GM21786 (cell line): ENCODE measurements at regions not wholly inside any gene's neighbourhood (a gene's known extent, or its start where the extent isn't known, plus 50 kb on each side); places are given as distances from the start of the nearest gene placed in this dataset.

Experiments
- ATAC-seq: cut with Tn5 transposase; IDR thresholded peaks from one replicate; pipeline ENCODE4 v1.9.1; 2021; ENCODE audit not compliant: unreplicated experiment

DNA sequence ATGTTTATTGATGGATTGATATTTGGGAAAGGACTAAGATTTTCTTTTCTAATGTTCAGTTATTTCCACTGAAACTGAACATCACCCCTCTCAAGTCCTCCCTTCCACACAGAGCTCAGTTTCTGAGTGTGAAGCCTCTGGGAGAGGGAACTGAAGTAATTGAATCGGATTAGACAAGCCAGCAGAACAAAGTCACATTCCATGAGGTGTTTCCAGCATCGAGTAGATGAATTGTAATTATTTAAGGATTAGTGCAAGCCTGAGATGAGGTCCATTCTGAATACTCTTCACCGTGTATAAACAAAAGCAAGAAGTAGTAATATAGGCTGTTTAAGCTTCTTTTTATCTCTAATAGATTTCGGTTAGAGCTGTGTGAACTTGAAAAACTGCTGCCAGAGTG lies 2060.5 kb downstream of the MAT2B start:
- ATAC-seq = no peak

DNA sequence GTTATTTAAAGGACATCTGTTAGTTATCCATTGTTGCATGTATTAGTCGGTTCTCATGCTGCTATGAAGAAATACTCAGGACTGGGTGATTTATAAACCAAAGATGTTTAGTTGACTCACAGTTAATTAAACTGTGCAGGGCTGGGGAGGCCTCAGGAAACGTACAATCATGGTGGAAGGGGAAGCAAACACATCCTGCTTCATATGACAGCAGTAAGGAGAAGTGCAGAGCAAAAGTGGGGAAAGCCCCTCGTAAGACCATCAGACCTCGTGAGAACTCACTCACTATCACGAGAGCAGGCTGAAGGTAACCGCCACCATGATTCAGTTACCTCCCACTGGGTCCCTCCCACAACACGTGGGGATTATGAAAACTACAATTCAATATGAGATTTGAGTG lies 2064.1 kb downstream of the MAT2B start:
- ATAC-seq = no peak

DNA sequence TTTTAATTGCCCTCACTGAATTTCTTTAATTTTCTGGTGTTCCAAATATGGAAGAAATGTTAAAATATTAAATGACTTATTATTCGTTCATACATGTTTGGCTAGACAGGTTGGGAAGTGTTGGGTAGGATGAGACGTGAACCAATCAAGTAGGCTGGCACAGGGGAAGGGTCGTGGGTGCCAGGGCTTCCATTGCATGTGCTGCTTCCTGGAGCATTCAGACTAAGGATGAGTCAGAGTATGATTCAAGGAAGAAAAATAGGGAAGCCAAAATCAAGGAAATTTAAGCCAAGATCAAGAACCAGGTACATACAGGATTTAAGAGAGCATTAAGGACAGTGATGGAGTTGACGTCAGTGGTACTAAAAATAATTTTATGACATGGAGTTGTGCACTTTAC lies 2068.0 kb downstream of the MAT2B start:
- ATAC-seq = no peak

DNA sequence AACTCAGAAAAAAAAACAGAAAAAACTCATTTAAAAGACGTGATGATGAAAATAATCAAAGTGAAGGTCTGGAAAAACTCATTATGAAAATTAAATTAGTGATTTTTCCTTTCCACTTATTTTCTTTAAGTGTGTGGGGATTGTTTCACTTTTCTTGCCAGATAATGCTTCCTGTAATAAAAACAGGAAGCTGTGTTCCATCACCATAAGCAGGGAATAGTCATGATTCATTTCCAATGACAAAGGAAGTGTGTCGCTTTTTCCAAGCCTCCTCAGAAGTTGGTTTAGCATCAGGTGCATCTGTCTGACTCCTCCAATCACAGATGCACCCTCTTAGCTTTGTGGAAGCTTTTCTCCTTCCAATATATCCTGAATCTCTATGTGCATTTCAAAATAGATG lies 2068.7 kb downstream of the MAT2B start:
- no peak for ATAC-seq

DNA sequence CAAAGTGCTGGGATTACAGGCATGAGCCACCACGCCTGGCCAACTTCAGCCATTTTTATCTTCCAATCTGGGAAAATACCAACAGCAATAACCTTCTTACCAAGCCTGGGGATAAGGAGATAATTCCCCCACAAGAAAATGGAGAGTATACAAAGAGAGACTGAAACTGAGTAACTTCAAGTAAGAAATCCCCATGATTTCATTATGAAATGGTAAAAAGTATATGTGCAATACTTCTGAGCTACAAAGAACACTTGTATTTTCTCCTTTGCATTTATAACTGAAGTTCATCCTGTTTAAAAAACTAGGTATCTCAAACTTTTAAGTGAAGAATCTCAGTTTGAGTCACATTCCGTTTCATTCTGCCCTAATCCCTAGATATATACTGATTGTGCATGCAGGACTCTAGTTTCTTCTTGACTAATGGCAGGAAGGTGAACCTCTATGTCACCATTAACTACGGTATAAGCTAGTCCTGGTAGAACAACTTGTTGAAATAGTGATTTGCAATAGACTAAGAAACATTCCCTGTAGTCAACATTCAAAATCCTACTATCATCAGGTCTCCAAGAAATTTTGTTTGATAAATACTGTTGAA lies 2071.4 kb downstream of the MAT2B start:
- ATAC-seq = peak; percentile 54

DNA sequence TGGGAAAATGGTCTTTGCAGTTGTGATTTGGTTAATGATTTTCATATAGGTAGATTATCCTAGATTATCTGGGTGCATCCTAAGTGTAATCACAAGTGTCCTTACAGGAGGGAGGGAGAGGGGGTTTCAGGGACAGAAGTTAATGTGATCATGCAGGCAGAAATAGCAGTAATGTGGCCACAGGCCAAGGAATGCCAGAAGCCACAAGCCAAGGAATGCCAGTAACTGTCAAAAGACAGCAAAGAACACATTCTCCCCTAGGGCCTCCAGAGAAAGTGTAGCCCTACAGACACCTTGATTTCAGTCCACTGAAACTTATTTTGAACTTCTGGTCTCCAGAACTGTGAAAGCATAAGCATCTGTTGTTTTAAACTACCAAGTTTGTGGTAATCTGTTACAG lies 2074.5 kb downstream of the MAT2B start:
- no peak for ATAC-seq

DNA sequence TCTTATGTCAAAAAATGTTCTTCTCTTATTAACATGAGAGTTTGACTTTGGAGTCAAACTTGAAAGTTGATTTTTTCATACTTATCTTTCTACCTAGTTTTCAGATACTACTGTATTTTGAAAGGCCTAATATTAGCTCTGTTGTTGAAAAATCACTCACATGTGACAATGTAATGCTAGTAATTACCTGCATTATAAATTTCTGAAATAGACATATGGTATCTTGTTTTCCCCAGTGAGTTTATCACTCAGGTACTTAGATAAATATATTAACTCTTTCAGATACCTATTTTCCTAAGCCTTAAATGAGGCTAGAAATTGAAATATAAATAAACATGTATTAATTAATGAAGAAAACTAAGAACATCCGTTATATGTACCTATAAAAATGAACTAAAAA lies 2089.3 kb downstream of the MAT2B start:
- no peak for ATAC-seq

DNA sequence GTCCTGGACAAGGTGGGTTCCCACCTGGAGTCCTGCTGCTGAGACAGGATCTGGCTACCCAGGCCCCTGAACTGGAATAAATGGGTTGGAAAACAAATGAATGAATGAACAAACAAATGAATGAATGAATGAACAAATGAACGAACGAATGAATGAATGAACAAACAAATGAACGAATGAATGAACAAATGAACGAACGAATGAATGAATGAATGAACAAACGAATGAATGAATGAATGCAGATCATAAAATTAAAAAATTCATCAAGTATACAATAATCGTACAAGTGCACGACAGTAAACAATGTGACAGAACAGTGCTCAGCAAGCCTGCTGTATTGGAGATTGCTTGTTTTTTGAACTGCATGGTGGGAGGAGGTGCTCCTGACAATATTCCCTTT lies 2097.1 kb downstream of the MAT2B start:
- ATAC-seq = no peak

DNA sequence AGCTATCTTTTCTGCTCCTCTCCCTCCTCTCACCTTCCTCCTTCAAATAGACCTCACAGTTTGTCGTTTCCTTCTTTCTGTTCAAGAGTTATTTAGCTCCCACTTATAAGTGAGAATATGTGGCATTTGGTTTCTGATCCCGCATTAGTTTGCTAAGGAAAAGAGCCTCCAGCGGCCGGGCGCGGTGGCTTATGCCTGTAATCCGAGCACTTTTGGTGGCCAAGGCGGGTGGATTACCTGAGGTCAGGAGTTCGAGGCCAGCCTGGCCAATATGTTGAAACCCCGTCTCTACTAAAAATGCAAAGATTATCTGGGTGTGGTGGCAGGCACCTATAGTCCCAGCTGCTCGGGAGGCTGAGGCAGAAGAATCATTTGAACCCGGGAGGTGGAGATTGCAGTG lies 2101.6 kb downstream of the MAT2B start:
- no peak for ATAC-seq

DNA sequence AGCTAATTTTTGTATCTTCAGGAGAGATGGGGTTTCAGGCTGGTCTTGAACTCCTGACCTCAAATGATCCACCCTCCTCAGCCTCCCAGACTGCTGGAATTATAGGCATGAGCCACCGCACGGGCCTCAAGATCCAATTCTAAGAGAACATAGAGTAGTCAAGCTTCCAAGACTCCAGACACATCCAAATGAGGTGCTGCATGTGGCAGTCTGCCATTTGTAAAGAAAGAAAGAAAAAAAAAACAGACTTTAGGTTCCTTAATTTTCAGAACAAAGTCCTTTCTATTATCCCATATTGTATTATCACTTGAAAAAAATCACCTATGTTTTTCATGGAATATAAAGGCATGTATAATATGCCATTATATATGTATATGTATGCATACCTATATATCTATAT lies 2104.5 kb downstream of the MAT2B start:
- ATAC-seq = no peak

DNA sequence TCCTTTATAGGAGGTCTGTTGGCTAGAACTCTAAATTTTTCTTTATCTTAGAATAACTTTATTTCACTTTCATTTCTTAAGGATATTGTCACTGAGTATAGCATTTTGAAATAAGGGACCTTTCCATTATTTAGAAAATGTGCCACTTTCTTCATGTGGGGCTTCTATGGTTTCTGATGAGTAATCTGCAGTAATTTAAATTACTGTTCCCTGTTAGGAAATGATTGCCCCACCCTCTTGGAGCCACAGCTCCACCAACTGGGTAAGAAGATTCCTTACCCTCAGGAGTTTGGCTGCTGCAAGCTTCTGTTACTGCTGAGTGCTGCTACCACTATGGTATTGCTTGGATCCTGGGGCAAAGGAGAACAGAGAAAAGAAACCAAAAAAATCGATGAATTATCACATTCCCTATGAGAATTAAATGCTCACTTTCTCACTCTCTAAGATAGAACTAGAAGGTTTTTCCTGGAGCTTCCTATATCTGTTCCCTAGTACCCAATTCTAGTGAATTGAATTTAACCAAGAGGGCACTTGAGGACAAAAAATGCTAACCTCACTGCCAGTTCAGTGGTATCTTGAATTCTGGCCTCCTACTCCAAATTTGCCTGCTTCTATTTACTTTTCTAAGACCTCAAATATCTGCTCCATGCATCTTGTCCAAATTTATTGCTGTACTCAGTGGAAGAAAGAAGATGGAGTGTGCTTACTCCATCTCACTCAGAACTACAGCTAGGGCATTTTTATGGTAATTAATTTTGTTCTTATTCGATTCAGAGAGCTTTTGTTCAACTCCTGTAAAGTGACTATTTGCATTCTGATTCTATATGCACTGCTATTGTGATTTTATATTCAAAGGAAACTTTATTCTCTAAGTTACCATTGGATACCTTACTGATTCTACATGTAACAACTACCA lies 2111.3 kb downstream of the MAT2B start:
- no peak for ATAC-seq

DNA sequence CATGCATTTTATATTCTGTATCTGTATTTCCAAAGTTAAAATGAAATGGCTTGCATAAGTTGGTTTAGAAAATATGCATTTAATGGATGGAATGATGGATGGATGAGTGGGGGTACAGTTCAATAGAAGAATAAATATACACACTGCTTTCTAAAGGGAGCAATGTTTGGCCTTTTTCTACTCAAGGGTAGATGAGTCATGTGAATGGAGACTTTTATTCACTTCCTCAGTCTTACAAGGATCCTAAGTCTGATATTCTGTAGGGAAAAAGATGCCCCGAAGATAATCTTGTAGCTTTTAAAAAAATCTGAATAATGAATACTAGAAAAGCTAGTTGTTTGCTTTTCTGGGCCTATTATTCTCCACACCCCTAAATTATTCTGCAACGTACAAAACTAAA lies 2112.1 kb downstream of the MAT2B start:
- ATAC-seq = no peak

DNA sequence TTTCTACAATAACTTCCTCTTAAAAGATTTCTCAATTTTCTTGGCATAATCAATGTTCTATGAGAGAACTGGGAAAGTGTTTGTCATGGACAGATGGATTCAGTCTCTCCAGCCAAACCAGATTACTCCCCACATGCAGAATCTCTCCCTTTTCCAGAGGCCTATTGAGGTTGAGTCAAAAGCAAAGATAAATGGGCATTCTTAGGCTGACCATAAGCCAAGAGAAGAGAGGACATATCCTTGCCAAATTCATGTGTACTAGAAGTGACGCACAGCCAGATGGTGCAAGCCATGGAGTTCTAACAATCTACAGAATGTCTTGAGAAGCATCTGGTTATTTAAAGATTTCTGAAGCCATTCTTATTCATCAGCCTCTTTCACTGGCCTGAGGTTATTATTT lies 2115.0 kb downstream of the MAT2B start:
- ATAC-seq = no peak

DNA sequence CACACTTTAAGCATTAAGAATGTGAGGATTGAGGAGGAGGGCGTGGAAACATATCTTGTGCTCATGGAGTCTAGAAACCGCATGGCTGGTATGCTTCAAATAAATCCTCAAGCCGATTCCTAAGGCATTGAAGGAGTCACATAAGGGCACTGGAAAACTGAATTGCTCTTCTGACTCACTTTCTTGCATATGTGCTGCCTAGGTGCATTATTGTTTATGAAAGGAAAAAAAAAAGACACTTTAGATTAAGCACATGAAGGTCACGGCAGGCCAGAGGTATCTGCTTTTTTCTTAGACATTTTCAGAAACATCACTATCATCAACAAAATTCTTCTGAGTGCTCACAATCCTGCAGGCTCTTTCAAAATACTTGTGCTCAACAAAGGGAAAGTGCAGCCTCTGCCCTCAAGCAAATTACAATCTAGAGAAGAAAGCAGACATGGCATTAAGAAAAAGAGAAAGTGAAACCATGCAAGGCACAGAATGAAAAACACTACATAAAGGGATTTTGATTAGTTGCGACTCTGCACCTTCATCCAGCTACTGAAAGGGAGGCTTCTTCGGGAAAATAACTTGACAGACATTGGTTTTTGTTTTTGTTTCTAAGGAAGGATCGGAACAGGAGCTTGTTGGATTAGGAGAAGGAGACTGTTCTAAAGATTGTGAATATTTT lies 2117.6 kb downstream of the MAT2B start:
- ATAC-seq = no peak

DNA sequence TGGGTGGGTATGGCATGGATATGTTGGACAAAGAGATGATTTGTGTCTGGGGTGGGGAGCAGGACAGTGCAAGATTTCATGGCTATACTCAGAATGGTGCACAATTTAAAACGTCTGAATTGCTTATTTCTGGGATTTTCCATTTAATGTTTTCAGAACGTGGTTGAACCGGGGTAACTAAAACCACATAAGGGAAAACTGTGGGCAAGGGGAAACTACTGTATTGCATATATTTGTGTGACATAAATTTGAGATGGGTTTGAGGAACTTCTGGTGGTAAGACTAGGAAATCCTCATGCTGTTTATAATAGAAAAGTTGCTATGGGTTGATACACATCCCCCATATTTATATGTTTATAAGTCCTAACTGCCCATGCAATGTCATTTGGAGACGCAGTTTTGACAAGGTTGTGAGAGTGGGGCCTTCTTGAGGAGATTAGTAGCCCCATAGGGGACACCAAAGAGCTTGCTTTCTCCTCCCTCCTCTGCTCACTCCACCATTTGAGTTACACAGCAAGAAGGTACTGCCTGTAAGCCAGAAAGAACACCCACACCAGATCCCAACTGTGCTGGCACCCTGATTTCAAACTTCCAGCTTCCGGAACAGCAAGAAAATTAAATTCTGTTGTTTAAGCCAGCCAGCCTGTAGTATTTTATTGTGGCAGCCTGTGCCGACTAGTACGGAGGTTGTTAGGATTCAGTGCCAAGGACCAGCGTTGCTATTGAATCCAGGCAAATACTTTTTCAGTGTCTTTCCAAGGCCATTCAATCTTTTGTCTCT lies 2118.9 kb downstream of the MAT2B start:
- no peak for ATAC-seq

DNA sequence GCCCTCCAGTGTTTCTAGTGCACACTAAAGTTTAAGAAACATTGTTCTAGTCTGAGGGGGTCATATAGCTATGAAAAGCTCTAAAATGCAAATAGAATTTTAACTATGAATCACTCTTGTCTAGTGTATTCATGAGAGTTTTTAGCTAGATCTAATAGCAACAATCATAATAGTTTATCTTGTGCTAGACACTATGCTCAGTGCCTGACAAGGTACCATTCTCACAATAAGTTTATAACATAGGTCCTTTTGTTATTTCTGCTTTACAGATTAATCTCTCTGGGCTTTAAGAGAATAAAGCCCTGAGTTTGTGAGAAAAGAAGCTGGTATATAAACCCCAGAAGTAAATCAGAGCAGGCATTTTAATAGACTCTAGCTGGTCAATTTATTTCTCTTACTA lies 2120.7 kb downstream of the MAT2B start:
- no peak for ATAC-seq

DNA sequence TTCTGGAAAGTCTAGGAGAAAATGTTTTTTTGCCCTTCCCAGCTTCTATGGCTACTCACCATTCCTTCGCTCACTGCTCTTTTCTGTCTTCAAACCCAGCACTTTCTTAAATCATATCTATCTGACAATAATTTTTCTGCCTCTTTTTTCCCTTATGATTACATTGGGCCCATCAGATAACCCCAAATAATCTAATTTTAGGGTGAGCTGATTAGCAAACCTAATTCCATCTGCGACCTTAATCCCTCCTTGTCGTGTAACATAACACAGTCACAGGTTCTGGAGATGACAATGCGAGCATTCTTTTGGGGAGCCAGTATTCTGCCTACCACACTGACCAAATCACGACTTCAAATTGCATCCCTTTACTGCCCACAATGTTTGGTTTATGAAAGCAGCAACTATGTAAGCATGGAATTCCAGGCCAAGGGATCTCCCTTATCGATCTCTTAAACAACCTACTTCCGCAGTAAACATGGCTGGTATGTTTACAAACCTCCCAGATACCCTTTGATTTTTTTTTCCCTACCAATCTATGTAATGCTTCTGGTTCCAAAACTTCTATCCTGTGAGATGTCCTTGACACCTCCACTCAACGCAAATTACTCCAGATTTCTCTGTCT lies 2122.2 kb downstream of the MAT2B start:
- no peak for ATAC-seq

DNA sequence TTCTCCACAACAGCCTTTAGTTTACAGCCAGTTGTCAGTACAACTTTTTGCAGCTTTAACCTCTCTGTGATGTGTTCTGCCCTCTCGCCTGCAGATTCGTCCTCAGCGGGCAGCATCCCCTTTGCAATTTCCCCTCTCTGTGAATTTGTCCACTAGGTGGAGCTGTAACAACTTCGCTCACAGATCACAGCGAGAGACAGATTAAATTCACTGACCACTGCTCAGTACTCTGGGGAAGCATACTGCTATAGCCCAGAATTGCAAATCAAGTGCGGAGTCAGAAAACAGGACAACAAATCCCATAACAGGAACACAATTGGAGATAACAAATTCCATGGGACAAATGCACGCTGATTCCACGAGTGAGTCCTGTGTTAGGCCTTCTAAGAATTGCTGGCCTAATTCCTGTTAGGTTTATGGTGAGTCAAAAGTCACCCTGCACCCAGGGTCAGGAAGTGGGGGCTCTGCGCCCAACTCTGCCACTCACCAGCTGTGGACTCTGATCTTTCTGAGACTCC lies 2124.9 kb downstream of the MAT2B start:
- ATAC-seq = peak; percentile 89

DNA sequence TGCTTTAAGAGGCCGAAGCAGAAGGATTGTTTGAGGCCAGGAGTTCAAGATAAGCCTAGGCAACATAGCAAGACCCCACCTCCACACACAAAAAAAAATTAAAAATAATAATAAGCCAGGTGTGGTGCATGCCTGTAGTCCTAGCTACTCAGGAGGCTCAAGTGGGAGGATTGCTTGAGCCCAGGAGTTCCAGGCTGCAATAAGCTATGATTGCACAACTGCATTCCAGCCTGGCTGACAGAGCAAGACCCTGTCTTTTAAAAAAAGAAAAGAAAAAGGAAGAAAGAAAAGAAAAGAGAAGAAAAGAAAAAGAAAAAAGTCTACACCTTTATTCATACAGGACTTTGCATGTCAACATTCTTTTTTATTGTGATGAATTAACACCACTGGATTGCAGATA lies 2125.8 kb downstream of the MAT2B start:
- no peak for ATAC-seq

DNA sequence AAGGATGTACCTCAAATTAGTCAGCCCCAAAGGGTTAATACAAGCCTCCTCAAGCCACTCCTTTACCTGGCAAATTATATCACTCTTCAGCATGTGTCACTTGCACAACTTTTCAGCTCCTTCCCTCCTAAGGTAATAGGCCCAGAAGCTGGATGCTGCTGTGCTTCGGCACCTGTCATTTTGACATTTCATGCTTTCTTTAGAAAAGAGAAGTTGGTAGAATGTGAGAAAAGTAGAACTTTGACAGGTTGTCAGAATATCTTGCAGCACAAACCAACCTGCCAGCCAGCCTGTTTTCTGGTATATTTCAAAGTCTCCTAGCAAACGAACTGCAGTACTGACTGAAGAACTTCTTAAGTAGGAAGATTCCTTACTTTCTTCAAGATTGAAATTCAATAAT lies 2136.9 kb downstream of the MAT2B start:
- no peak for ATAC-seq
